ENCODE measurements at regions not wholly inside any gene's neighbourhood (a gene's known extent, or its start where the extent isn't known, plus 50 kb on each side); places are given as distances from the start of the nearest gene placed in this dataset.
"Not testable (repeated sequence)": the region's sequence is repeated elsewhere in the genome, so short reads cannot be mapped to it uniquely, and the experiment has no call there.

DNA sequence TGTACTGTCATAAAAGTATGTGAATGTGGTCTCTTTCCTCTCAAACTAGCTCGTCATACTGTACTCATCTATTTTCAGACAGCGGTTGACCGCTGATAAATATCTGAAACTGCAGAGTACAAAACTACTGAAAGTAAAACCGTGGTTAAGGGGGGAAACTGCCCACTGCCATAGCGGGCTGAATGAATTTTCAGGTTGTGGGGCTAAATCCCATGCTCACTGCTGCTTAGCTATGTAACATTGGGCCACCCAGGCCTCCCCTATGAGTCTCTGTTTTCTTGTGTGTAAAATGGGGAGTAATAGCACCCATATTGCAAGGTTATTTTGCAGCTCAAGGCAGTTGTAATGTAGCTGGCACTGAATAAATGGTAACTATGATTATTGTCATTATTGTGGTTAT, 82.3 kb downstream of the MSX2 start:
- no peak for DNase-seq (ENCODE audit: low read depth in 2 of 3, low spot score in 2 of 3)

DNA sequence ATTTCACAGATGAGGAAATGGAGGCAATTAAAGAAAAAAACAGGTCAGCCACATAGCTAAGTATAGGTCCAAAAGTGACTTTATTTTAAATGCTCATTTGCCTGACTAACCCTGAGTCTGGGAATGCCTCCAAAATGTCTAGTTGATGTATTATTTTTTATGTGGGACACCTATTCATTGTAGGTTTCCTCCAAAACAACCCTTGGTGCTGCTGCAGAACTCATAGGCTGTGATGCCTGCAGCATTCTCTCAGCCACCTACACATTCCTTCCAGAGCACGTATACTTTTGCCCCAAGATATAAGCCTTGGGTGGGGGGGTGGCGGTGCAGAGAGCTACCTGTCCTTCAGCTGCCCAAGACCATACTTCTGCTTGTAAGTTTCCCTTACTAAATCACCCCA, 77.4 kb downstream of the MSX2 start:
- no peak for DNase-seq (ENCODE audit: low read depth in 2 of 3, low spot score in 2 of 3)

DNA sequence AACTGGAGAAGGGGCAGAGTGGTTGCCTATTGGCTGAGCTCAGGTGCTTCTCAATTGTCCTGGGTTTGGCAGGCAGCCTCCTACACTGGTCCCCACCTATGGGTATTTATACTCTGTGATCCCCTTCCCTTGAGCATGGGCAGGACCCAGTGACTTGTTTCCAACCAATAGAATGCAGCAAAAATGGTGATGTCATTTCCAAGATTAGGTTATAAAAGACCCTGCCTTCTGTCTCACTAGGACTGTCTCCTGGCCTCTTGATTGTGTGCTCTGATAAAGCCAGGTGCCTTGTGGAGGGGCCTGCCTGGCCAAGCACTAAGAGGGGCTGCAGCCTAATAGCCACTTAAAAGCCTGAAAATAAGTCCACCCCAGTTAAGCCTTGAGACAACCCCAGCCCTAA, 76.1 kb downstream of the MSX2 start:
- no peak for DNase-seq (ENCODE audit: low read depth in 2 of 3, low spot score in 2 of 3)

DNA sequence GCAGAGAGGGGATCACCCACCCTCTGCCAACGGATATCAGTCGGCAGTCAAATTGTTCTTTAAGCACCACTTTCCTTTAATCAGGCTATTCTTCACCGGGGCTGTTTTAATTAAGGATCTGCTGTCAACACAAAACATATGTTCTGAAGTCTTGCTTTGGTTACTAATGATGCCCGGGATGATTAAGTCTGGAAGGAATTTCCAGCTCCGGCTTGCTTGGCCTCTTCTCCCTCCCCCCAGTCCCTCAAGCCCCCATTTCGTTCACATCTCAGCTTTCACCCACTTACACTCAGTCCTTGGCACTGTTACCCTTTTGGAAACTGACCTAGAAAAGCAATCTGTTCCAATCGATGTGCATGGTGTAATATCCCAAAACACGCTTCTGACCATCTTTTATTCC, 74.7 kb downstream of the MSX2 start:
- DNase-seq (ENCODE audit: low read depth in 2 of 3, low spot score in 2 of 3): no peak

DNA sequence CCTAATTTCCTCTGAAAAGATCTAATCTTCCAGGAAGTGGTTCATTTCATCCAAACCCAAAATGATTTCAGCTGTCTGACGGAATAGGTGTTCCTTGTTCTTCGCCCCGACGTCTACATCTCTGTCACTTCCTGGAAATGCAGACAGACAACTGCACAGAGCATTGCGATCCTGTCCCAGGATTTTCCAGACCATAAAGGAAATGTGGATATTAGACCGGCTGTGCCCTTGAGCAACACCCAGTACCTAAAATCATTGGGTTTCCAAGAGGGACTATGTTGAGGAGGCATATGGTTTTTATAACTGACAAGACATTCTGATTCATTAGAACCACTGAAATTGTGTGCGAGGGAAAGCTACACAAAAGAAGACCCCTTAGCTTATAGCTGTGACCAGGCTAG, 74.2 kb downstream of the MSX2 start:
- DNase-seq (ENCODE audit: low read depth in 2 of 3, low spot score in 2 of 3): no peak

DNA sequence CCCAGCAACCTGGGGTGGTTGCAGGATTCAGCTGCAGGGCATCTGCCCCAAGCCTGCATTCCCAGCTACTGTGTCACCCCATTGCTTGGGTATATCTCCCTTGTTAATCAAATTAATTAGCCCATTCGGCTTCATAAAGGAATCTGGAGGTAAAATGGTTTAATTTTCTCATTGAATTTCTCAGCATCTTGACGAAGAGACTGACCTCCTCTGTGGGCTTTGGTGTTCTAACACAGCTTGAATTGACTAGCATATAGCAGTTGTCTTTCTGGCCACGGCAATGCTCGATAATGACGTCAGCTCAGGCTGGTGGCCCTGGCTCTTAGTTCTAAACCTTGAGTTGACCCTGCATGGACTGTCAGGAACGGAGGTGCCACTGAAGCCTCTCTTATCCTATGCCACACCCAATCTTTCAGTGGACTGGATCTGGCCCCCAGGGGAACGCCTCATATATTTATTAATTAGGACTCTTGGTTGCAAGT, 72.4 kb downstream of the MSX2 start:
- no peak for DNase-seq (ENCODE audit: low read depth in 2 of 3, low spot score in 2 of 3)

DNA sequence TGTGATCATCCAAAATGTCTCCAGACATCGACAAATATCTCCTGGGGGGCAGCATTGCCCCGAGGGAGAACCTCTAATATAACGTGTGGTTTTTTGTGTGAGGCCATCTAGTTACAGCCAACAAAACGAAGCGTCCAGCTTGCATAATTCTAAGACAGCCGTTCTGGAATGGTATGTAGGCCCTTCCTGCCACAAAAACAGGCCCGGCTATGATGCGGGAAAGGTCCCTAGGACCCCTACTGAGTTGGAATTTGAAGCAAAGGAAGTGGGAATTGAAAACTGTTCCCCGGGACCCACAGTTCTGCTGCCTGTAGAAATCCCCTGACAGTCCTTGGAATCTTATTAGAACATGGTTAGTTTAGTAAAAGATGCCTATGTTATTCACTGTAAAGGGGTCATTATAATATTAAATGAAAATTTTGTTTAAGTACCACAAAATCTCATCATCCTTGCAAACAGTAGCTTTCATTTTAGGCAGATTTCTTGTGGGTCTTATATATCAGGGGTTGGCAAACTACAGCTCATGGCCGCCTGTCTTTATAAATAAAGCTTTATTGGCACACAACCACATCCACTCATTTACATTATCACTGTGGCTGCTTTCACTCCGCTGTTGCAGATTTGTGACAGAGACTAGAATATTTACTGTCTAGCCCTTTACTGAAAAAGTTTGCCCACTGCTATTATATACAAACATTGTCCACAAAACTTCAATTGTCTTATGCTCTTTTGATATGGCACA, 70.7 kb downstream of the MSX2 start:
- no peak for DNase-seq (ENCODE audit: low read depth in 2 of 3, low spot score in 2 of 3)

DNA sequence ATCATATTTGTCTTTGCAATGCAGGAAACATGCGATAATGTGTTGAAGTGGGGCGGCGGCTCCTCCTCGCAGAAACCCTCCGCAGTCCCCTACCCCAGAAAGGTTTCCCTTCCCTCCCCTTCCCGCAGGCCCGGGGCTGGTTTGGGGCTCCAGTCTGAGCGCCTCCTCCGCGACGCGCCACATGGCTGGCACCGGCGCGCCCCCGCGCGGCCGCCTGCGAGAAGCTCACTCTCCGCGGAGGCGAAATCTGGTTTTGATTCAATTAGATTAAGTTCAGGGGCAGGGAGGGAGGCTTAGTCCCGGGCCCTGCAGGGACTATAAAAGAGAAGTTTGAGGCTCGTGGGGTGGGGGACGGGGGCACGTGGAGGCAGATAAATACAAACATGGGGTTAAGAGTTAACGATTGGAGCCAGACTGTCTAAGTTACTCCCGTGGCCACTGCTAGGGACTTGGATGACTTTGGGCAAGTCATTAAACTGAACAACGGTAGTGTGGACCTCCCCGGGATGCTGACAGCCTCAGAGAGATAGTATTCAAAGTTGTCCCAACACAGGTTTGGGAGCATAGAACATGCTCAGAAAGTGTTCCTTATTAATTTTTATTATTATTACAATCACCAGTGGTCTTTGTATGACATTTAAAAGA, 69.4 kb downstream of the MSX2 start:
- DNase-seq (ENCODE audit: low read depth in 2 of 3, low spot score in 2 of 3): peak; percentile 7 to 39 (median 19)

DNA sequence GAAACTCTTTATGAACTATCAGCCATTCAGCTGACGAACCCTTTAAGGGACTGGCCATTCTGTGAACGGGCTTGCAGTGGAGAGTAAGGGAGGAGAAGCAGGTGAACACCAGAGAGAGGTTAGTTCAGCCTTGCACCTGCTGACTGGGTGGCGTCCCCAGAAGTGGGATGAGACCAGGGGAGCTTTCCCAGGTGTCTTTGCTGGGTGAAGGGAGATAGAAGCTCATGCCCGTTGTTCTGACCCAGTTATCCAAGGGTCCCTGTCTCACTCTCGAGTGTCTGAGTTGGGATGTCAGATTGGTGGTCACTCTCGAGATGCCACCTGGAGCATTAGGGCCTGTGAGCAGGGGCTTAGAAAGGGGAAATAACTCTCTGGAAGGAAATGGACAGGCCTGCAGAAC, 68.7 kb downstream of the MSX2 start:
- DNase-seq (ENCODE audit: low read depth in 2 of 3, low spot score in 2 of 3): no peak

DNA sequence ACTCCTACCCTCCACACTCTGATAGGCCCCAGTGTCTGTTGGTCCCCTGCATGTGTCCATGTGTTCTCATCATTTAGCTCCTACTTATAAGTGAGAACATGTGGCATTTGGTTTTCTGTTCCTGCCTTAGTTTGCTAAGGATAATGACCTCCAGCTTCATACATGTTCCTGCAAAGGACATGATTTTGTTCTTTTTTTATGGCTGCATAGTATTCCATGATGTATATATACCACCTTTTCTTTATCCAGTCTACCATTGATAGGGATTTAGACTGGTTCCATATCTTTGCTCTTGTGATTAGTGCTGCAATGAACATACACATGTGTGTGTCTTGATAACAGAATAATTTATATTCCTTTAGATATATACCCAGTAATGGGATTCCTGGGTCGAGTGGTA, 67.9 kb downstream of the MSX2 start:
- not testable (repeated sequence) for DNase-seq (ENCODE audit: low read depth in 2 of 3, low spot score in 2 of 3)

DNA sequence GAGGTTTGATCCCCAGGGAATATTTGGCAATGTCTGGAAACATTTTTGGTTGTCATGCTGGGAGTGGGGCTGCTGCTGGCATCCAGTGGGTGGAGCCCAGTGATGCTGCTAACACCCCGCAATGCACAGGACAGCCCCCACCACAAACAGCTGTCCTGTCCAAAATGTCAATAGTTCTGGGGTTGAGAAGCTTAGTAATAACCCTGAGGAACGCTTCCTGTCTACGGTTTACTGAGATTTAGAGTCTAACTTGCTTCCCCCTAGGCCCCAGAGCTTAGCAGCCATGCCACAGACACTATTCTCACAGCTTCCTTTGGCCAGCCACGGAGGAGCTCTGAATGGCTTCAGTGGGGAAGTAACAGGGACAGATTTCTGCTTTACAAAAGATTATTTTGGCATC, 66.5 kb downstream of the MSX2 start:
- no peak for DNase-seq (ENCODE audit: low read depth in 2 of 3, low spot score in 2 of 3)

DNA sequence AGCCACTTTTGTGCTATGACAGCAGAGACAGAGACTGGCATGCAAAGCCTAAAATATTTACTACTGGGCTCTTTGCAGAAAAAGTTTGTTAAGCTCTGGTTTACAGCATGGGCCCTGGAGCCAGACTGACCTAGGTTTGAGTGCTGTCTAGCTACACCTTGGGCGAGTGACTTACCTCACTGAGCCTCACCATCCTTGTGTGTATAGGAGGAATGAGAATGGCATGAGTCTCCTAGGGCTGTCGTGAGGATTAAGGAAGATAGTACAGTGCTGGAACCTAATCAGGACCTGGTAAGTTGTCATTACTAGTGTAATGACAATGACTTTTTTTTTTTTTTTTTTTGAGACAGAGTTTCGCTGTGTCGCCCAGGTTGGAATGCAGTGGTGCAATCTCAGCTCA, 65.2 kb downstream of the MSX2 start:
- no peak for DNase-seq (ENCODE audit: low read depth in 2 of 3, low spot score in 2 of 3)

DNA sequence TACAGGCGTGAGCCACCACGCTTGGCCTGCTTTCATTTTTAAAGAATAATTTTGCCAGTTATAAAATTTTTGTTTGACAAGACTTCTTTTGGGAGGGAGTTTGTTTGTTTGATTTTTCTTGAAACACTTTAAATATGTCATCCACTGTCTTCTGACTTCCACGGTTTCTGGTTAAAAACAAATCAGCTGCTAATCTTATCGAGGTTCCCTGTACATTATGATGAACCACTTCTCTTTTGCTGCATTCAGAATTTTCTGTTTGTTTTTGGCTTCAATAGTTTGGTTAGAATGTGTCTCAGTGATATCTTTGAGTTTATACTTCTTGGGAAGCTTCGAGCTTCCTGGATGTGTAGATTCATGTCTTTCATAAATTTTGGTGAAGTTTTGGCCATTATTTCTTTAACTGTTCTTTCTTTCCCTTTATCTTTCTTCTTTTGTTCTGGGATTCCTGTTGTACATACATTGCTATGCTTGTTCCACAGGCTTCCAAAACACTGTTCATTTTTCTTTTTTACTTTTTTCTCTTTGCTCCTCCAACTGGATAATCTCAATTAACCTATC, 60.8 kb downstream of the MSX2 start:
- no peak for DNase-seq (ENCODE audit: low read depth in 2 of 3, low spot score in 2 of 3)

Measured in activated CD8-positive, alpha-beta memory T cell treated with anti-CD3 and anti-CD28 coated beads for 48 hours (primary cell).